ENCODE measurements at regions not wholly inside any gene's neighbourhood (a gene's known extent, or its start where the extent isn't known, plus 50 kb on each side); places are given as distances from the start of the nearest gene placed in this dataset.

DNA sequence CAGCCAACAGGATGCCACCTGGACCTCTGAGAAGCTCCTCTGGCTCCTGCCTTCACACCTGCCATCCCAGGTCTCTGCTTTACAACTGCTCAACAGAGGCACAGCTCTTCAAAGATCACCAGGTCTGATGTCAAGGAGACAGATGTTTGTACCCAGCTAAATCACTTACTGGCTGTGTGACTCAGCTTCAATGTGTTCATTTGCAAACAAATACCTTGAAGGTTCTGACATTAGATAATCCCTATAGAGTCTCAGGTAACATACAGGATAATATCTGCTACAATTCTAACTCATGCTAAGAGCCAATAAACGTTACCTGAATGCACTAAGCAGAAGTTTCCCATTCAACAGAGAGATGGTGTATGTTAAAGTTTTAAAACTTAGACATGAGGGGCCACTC is 163.4 kb upstream of the IGF1R start:
- H3K27me3 ChIP-seq = no peaks in the 10 kb centered on the region
- H3K4me1 ChIP-seq = no peaks in the 10 kb centered on the region
- DNase-seq = no peak
- TF ChIP-seq POLR2AphosphoS5 (IDR thresholded peaks at IDR 0.05) = no peak
- no peak overlapping the region for H3K27ac ChIP-seq
- no peaks in the 10 kb centered on the region for H3K36me3 ChIP-seq
- WGBS, 2 donors = 41 to 78% methylated on average over 1 of the region's 1 CpG
- H3K4me3 ChIP-seq = no peak overlapping the region
- peaks cover 0 to 5% (median 0%) of the 10 kb centered on the region in 4 donors for H3K9me3 ChIP-seq
- intact Hi-C loops (cut with DNase I) = no loop called here

- Histone ChIP-seq H3K27me3 (no peaks in the 10 kb centered on the region), H3K36me3 (no peaks in the 10 kb centered on the region), H3K9me3 (peaks cover 0 to 5% (median 0%) of the 10 kb centered on the region in 4 donors), H3K4me3 (no peak overlapping the region), H3K27ac (no peak overlapping the region), H3K4me1 (no peaks in the 10 kb centered on the region)
- WGBS, 2 donors = 71 to 80% methylated on average over 2 of the region's 2 CpGs
- intact Hi-C loops (cut with DNase I) = no loop called here
- no peak for TF ChIP-seq EP300 (IDR thresholded peaks at IDR 0.05)
- no peak for TF ChIP-seq POLR2A (IDR thresholded peaks at IDR 0.05)
- TF ChIP-seq POLR2AphosphoS5 (IDR thresholded peaks at IDR 0.05) = no peak
- no peak for TF ChIP-seq CTCF (IDR thresholded peaks at IDR 0.05)
- DNase-seq = no peak
These were observed 162.9 kb upstream of the IGF1R start for GRCh38 chr15:98485451-98485850.

DNA sequence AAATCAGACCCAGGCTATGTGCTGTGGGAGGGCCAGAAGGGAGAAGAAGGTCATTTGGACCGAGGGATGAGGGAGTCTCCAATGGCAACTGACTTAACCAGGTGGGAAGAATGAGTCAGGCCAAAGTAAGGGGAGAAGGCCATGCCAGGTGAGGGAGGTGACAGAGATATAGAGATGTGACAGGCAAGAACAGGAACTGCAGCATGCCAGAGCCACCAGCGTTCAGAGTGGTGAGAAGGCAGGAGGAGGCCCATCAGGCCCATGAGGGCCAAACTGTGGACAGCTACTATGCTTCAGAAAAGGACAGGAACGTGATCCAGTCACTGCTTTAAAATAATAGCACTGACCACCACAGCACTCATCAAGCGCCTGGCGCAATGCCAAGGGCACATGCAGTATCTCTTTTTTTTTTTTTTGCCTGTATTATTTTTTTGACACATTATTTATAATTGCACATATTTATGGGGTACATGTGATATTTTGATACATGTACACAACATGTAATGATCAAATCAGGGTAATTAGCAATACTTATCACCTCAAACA is 154.3 kb upstream of the IGF1R start:
- H3K27ac ChIP-seq = no peak overlapping the region
- H3K27me3 ChIP-seq = no peaks in the 10 kb centered on the region
- TF ChIP-seq EP300 (IDR thresholded peaks at IDR 0.05) (no peak), POLR2A (IDR thresholded peaks at IDR 0.05) (no peak), CTCF (IDR thresholded peaks at IDR 0.05) (no peak), POLR2AphosphoS5 (IDR thresholded peaks at IDR 0.05) (no peak)
- no peak overlapping the region for H3K4me3 ChIP-seq
- no peaks in the 10 kb centered on the region for H3K9me3 ChIP-seq
- no peak for DNase-seq
- H3K4me1 ChIP-seq = no peaks in the 10 kb centered on the region
- H3K36me3 ChIP-seq = no peaks in the 10 kb centered on the region
- WGBS, 2 donors = 82 to 83% methylated on average over 5 of the region's 5 CpGs
- intact Hi-C loops (cut with DNase I) = no loop called here

DNA sequence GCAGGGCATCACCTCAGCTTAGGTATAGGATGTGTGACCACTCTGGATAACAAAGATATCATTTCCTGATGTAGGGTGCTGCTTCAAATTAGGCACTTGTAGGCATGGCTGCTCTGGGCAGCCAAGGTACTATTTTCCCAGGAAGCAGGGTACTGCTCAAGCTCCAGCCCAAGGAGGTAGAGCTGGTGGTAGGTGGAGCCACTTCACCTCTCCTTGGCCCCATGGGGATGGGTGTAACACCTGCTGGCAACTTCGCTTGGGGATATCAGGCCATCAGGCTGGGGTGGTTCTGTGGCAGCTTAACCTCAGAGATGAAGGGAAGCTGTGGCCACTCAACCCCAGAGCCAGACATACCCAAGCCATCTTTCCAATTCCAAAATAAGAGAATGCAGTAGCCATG is 147.1 kb upstream of the IGF1R start:
- no peaks in the 10 kb centered on the region for H3K36me3 ChIP-seq
- intact Hi-C loops (cut with DNase I) = no loop called here
- H3K27me3 ChIP-seq = no peaks in the 10 kb centered on the region
- peaks cover 0 to 10% (median 6%) of the 10 kb centered on the region in 4 donors for H3K4me1 ChIP-seq
- H3K9me3 ChIP-seq = peaks cover 0 to 6% (median 1%) of the 10 kb centered on the region in 4 donors
- H3K27ac ChIP-seq = no peak overlapping the region
- no peak for DNase-seq
- 47 to 75% methylated on average over 1 of the region's 1 CpG for WGBS, 2 donors
- no peak overlapping the region for H3K4me3 ChIP-seq
- TF ChIP-seq CTCF (IDR thresholded peaks at IDR 0.05) = no peak
- no peak for TF ChIP-seq POLR2AphosphoS5 (IDR thresholded peaks at IDR 0.05)
- no peak for TF ChIP-seq POLR2A (IDR thresholded peaks at IDR 0.05)
- TF ChIP-seq EP300 (IDR thresholded peaks at IDR 0.05) = no peak

DNA sequence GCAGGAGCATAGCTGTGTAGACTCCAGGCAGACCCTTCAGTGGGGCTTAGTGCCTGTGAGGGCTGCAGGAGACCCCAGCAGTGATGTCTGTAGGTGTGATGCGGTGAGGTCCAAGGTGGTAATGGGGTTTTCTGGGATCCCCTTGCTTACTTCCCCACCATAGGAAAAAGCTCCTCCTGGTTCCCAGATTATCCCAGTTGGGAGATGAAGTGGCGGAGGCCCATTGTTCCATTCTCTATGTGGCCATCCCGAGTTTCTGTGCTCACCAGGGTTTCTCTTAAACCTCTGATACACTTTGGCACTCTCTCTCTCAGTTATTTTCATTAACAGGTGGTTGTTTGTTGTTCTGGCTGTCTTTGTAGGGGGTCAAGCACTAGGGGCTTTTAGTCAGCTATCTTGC is 146.7 kb upstream of the IGF1R start:
- TF ChIP-seq EP300 (IDR thresholded peaks at IDR 0.05) (no peak), POLR2A (IDR thresholded peaks at IDR 0.05) (no peak), POLR2AphosphoS5 (IDR thresholded peaks at IDR 0.05) (no peak), CTCF (IDR thresholded peaks at IDR 0.05) (no peak)
- Histone ChIP-seq H3K4me3 (no peak overlapping the region), H3K4me1 (peaks cover 0 to 10% (median 6%) of the 10 kb centered on the region in 4 donors), H3K27ac (no peak overlapping the region), H3K27me3 (no peaks in the 10 kb centered on the region), H3K9me3 (peaks cover 0 to 6% (median 1%) of the 10 kb centered on the region in 4 donors), H3K36me3 (no peaks in the 10 kb centered on the region)
- WGBS, 2 donors = 68 to 87% methylated on average over 3 of the region's 3 CpGs
- intact Hi-C loops (cut with DNase I) = no loop called here
- no peak for DNase-seq

Measured in sigmoid colon (tissue), 6 donors.